Stimulated activated CD8-positive, alpha-beta memory T cell treated with anti-CD3 and anti-CD28 coated beads, Interleukin-12 subunit alpha, Interleukin-12 subunit beta, amount 100 ng/mL, for 24 hours (primary cell): ENCODE measurements at regions not wholly inside any gene's neighbourhood (a gene's known extent, or its start where the extent isn't known, plus 50 kb on each side); places are given as distances from the start of the nearest gene placed in this dataset.
"Not testable (repeated sequence)": the region's sequence is repeated elsewhere in the genome, so short reads cannot be mapped to it uniquely, and the experiment has no call there.

ENCODE experiments used
- DNase-seq: peaks from one replicate; pipeline ENCODE4 v3.0.0-alpha.2; 2020; ENCODE audit errors: extremely low read depth

DNA sequence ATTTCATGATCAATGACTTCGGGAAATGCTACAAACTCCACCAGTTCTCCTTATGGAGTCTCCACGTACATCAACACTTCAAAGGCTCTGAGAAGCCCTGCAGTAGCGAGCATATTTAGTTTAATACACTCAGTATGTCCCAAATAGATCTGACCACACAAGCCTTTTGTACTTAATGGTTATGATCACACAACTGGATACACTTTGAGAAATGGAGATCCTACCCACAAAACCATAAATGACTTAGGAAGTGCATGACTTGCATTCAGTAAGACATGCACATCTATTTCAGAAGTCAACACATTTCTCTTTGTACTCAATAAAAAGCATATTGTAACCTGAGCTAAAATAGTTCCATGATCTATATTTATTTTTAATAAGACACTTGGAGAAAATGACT lies 103.6 kb upstream of the SPATA12 start:
- DNase-seq = no peak

- DNase-seq = no peak
Measured at GRCh38 chr3:56955492-56956111, 104.9 kb upstream of the SPATA12 start.

DNA sequence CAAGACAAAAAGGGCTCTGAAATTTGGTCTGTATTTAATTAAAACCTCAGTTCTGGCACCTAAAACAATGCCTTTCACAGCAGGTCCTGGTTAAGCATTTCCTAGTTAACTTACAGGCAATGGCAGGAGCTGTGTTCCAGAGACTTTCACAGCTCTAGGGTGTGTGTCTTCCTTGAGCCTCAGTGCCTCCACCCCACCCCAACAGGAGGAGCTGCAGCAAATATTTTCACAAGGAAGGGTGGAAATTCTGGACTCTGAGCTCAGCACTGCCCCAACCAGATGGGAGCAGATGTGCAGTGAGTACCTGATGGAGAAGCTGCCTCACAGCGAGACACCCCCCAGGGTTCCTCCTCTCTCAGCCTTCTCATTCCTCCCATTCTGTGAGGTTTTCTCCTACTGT lies 106.3 kb upstream of the SPATA12 start:
- no peak for DNase-seq

GRCh38 chr3:56952846-56953245 lies 107.6 kb upstream of the SPATA12 start:
- no peak for DNase-seq

DNA sequence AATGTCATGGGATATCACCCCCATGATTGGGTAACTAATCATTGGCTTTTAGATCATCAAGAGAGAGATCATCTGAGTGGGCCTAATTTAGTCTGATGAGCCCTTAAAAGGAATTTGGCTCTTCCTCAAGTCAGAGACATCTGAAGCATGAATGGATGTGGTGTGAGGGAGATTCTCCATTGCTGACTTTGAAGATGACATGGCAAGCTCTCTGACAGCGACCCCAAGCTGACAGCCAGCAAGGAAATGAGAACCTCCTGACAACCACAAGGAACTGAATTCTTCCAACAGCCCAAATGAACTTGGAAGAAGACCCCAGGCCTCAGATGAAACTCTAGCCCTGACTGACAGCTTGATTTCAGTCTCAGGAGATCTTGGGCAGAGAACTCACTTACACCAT lies 108.4 kb upstream of the SPATA12 start:
- DNase-seq = no peak

DNA sequence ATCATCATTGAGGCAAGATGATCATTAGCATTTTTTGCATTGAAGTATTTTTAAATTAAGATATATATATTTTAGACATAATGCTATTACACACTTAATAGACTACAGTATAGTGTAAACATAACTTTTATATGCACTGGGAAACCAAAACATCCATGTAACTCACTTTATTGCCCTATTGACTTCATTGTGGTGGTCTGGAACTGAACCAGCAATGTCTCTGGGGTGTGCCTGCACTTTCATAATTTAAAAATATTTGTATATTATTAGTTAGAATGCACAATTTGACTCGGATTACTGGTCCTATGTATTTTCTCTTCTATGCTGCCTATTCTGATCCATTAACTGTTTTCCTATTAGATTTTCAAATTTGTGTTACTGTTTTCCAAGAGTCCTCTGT lies 109.1 kb upstream of the SPATA12 start:
- DNase-seq = no peak

- not testable (repeated sequence) for DNase-seq
Measured at GRCh38 chr3:56945378-56945777, 115.1 kb upstream of the SPATA12 start.

GRCh38 chr3:56942523-56942922 lies 117.9 kb upstream of the SPATA12 start:
- DNase-seq = no peak

DNA sequence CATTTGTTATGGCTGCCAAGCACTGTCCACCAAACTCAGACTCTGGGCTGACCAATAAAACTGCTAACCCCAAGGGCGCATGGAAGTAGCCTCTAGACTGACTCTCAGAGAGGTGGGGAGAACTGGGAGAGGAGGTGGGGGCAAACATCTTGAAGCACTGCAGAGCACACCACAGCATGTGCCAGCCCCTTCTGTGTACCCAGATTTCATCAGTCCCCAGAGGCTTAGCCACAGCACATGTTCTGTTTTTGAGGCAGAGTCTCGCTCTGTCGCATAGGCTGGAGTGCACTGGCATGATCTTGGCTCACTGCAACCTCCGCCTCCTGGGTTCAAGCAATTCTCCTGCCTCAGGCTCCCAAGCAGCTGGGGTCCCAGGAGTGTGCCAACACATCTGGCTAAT lies 119.5 kb upstream of the SPATA12 start:
- no peak for DNase-seq

- DNase-seq = no peak
Measured at GRCh38 chr3:56940321-56940720, 120.1 kb upstream of the SPATA12 start.

- DNase-seq = no peak
Measured at GRCh38 chr3:56939834-56940233, 120.6 kb upstream of the SPATA12 start.

- DNase-seq = no peak
Measured at GRCh38 chr3:56938530-56938929, 121.9 kb upstream of the SPATA12 start.

DNA sequence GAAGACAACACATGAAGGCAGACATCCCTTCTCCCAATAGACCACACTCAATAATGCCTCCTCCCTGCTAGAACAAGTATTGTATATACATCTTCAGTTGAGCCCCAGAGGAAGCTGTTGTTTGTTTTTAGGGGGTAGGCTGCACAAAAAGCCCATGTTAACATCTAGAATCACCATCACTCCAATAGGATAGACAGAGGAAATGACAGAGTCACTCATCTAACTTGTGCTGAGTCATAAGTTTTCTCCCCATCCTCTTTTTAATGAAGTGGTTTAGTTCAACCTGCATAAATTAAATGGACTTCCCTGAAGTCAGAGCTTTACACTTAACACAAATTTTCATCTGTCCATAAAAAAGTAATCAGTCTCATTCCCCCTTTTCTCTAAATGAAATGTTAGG lies 122.9 kb upstream of the SPATA12 start:
- DNase-seq = no peak

DNA sequence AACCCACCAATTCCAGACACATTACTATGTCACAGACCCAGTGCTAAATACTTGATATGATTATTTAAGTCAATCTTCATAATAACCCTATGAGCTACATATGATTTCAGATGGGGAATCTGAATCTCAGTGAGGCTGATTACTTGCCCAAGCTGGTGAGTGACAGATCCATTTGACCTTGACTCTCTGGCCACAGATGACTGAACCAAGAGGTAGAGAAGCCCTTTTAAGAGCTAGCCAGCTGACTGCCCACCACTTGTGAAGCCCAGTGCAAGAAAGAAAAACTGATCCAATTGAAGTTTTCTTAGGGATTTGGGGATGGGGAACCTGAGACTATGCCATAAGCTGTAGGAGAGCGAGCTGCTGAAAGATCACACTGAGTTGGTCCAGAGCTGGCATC lies 124.7 kb upstream of the SPATA12 start:
- no peak for DNase-seq

DNA sequence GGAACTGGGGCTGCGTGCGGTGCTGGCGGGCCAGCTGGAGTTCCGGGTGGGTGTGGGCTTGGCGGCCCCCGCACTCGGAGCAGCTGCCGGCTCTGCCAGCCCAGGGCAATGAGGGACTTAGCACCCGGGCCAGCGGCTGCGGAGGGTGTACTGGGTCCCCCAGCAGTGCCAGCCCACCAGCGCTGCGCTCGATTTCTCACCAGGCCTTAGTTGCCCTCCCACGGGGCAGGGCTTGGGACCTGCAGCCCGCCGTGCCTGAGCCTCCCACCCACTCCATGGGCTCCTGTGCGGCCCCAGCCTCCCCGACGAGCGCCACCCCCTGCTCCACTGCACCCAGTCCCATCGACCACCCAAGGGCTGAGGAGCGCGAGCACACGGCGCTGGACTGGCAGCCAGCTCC lies 126.0 kb upstream of the SPATA12 start:
- not testable (repeated sequence) for DNase-seq

GRCh38 chr3:56933803-56934202 lies 126.7 kb upstream of the SPATA12 start:
- DNase-seq = no peak

DNA sequence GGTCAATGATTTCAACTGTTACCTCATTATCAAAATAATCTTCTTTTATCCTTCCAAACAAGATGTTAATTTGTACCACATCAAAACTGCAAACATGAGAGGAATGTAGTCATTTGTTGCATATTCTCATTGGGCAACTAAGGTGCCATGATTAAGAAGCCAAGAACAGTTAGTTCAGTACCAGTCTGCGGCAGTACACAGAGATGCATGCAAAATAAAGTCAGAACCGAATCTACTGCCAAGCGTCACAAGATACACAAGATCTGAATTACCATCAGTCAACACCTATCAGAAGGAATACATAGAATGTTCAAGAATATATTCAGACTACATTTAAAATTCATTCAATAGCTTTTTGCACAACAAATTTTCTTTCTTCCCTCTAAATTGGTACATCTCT lies 127.6 kb upstream of the SPATA12 start:
- DNase-seq = no peak

DNA sequence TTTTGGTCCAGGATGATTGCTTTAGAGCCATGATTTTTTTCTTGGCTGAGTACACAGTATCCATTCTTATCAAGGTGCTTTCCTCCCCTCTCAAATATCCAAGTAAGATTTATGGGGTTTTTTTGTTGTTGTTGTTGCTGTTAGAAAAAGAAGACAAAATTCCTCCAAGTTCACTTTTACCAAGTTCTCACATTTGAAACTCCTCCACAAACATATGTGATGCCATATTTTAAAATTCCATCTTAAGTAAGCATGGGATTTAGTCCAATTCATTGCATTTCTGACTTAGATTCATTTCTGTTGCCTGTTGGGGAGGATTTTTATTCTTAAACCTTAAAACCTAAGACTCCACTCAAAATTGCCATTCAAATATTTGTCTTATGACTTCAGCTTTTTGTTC lies 128.6 kb upstream of the SPATA12 start:
- no peak for DNase-seq

- no peak for DNase-seq
Measured at GRCh38 chr3:56930706-56931105, 129.0 kb upstream of the ARHGEF3 start.

- DNase-seq = no peak
Measured at GRCh38 chr3:56929809-56930615, 128.3 kb upstream of the ARHGEF3 start.

- no peak for DNase-seq
Measured at GRCh38 chr3:56928379-56929068, 126.8 kb upstream of the ARHGEF3 start.

DNA sequence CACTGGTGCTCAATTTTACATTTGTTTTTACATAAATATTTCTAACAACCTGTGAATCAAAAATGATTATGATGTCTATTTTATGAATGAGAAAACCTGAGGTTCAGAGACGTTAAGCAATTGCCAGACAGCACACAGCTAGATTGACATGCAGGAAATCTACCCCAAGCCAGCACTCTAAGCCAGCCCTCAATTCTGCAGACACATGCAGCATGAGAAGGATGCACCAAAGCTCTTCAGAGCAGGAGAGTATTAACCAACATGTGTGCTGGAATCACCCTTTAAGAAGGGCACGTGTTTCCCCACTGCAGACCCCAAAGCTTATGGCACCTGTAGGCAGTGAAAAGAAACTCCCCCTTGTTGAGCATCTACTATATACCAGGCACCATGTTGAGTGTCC lies 126.1 kb upstream of the ARHGEF3 start:
- DNase-seq = no peak

DNA sequence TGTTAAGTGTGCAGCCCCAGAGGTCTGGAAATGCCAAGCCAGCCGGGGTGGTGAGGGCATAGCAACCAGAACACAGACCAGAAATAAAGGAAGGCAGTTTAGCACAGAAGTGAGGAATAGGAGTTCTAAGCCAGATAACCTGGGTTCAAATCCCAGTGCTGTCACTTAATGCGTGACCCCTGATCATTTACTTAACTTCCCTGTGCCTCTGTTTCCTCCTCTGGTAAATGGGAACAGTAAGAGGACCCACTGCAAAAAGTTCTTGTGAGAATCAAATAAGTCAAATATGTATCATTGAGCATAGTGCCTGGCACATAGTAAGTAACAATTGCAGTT lies 125.2 kb upstream of the ARHGEF3 start:
- no peak for DNase-seq
